ENCODE measurements at regions not wholly inside any gene's neighbourhood (a gene's known extent, or its start where the extent isn't known, plus 50 kb on each side); places are given as distances from the start of the nearest gene placed in this dataset.
"Not testable (repeated sequence)": the region's sequence is repeated elsewhere in the genome, so short reads cannot be mapped to it uniquely, and the experiment has no call there.

DNA sequence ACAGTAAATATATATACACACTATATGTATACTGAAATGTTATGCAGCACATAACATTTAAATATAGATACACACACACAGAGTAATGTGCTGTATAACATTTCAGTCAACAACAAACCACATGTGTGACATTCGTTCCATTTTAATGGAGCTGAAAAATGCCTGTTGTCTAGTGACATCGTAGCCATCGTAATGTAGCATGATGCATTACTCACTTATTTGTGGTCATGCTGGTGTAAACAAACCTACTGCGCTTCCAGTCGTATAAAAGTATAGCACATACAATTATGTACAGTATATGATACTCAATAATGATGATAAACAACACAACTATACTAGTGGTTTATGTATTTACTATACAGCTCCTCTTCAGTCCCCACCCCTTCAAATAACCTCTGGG, 119.0 kb upstream of the SLC38A4 start:
- no peak for DNase-seq (ENCODE audit: low read depth in 2 of 2)

DNA sequence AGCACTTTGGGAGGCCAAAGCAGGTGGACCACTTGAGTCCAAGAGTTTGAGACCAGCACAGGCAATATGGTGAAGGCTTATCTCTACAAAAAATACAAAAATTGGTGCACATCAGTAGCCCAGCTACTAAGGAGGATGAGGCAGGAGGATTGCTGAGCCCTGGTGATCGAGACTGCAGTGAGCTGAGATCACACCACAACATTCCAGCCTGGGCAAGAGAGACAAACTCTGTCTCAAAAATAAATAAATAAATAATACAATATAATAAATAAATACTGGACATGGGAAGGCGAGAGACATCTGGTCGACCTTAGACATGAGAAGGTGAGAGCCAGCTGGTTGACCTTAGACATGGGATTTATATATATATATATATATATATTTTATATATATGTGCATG, 119.8 kb upstream of the SLC38A4 start:
- DNase-seq (ENCODE audit: low read depth in 2 of 2): no peak

DNA sequence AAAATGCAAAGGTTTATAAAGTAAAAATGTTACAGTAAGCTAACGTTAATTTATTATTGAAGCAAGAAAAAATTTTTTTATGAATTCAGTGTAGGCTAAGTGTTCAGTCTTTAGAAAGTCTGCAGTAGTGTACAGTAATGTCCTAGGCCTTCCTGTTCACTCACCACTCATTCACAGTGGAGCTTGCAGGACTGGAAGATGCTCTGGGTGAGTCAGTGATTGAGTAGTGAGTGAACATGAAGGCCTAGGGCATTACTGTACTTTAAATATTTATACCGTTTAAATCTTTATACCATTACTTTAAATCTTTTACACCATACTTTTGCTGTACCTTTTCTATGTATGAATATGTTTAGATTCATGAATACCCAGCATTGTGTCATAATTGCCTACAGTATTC, 120.3 kb upstream of the SLC38A4 start:
- no peak for DNase-seq (ENCODE audit: low read depth in 2 of 2)

DNA sequence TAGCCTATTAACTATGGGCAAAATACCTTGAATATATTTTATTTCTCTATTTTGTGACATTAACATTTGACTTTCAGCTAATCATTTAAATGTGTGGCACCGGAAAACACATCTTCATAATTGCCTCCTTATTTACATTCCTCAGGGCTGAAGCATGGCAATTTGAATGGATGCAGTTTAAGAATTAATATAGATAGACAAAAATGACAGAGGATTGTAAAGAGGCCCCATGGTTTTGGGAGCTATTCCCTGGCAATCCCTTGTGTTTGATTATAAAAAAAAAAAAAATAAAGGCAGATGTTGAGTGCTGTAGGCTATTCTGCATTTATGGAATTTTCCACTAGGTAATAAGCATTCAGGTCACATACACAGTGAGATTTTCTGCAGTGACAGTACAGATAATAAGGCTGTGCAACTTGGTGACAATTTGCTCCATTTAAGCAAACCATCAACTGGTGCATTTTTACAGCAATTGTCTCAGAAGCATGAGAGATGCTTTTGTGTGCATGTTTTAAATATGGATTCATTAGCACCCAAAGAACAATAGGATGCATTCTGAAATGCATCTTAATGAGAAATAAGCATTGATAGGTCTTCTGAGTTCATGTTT, 123.2 kb upstream of the SLC38A4 start:
- DNase-seq (ENCODE audit: low read depth in 2 of 2): no peak

DNA sequence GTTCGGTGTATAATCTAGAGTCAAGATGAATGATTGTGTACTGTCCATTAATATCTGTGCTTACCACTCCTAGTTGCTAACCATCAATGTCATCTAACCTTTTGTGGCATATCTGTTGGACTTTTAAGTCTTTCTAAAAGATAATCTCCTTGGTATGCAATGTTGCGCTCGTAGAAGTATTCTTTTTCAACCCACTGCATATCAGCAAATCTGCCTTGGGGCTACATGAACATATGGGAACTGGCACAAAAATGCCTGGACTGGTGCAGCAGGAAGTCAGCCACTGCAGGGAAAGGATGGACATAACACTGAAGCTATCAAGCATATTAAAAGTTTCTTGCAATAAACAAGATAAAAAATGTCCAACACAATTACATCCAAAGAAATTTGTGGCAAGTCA, 124.3 kb upstream of the SLC38A4 start:
- no peak for DNase-seq (ENCODE audit: low read depth in 2 of 2)

DNA sequence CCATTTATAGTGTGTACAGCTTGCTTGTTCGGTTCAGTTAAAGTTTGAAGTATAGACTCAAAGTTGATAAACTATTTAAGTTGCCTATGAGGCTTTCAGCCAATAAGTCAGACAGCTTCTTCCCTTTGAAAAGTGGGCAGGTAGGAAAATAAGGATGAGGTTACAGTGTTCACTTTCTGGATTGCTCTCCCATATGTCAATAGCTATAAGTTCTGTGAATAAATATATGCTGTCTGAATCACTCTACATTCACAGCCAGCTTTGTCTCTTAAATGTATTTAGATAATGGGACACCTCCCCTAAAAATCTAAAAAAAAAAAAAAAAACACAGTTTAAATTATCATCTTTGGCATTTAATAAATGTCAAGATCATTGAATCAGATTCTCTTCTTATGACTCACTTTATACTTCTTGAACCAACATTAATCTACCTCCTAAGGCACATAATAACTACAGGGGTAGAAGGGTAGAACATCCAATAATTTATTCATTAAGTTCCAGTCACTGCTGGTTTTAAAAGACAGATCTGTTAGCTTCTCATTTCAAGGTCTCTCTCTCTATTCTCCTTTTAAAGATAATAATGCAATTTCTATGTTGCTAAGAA, 126.4 kb upstream of the PCED1B start:
- no peak for DNase-seq (ENCODE audit: low read depth in 2 of 2)

DNA sequence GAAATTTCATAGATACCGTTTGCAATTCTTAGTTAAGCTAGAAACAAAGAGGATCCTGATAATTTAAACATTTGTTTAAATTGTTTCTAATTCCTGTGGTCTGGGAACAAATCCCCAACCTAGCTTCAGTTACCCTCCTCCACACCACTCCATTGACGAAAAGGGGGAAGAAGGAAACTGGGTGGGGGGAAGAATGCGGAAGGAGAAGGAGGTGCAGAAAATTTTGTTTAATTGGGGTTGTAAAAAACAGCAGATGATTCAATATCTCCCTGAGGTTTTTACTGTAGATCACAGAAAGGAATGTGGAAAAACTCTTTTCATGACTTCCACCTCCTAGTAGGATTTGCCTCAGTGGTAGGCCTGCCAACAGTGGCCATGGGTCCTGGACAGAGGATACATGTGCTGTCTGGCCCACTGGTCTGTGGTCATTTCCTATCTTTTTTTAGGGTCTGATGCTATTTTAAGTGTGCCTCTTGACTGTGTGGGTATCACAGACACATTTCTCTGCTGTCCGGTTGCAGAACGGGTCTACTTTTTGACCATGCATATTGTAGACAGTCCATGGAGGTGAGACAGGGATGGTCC, 122.9 kb upstream of the PCED1B start:
- no peak for DNase-seq (ENCODE audit: low read depth in 2 of 2)

DNA sequence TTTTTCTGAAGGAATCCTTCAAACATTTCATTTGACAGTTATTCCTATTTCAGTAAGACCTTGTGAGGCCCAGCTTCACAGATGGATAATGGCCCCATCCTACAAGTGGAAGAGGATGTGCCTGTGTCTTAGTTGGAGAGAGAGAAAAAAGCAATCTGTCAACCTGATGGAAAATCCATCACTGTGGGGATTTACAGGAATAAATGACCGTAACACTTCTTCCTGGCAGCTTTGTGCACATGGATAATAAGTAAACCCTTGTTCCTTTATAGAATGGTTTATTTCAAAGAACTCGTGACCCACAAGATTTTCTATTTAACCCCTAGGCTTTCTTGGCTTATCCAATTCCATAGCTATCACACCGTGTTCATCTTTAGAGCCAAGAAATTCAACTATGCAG, 121.4 kb upstream of the PCED1B start:
- DNase-seq (ENCODE audit: low read depth in 2 of 2): no peak

DNA sequence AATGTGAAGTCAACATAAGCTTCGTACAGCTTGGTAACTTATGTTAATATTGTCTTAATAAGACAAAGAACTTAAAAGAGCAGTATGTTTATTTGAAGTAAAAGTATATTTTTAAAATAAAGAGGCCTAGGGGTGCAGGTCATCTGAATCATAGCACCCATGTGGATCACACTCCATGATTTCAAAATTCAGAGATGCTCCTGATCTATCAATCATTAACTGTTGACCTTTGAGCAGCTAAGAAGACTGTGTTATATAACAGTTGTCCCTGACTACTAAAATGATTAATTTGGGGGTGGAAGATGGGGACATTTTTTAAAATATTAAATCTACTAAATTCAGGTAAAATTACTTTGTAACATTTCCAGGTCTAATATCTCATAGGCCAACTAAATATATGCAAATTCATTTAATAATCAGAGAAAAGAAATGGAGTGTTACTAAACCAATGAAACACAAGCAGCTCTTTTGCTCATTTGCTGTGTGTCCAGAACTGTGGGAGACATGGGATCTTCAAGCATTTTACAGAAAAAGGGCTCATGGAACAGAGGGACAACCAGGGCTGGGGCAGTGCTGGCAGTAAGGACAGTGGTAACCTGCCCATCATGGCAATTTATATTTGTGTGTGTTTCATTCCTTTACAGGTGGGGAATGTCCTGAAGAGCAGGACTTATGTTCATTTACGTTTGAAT, 120.7 kb upstream of the PCED1B start:
- DNase-seq (ENCODE audit: low read depth in 2 of 2): no peak

DNA sequence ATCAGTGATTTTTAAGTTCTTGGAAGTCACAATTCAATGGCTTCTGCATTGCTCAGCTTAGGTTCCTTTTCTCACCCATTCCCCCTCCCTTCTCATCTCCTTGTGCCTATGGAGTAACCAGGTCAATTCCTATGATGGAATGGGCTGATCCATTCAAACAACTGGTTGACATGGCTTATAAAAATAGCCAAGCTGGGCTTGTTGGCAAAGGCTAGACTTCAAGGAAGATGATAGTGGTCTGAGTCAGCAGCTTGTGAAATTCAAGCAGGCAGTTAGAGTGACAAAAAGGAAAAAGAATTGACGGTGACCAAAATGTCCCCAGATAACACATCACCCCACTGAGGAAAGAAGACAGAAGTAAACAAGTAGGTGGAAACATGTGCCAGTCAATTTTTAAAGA, 119.9 kb upstream of the PCED1B start:
- DNase-seq (ENCODE audit: low read depth in 2 of 2): no peak

DNA sequence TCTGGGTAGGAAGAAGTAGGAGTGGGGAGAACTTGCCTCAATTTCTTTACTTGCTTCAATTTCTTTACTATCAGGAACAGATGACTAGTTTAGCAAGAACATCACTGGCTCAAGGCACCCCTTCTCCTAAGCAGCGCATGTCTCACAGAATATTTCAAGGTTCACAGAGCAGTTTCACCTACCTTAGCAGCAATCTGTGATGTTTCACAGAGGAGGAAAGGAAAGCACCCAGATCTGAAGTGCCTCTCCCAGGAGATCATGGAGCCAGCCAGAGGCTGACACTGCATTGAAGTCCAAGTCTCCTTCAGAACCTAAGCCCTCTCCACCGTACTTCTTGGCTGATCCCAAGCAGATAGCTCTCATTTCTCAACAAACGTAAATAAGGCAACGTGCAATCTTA, 118.7 kb upstream of the PCED1B start:
- DNase-seq (ENCODE audit: low read depth in 2 of 2): no peak

DNA sequence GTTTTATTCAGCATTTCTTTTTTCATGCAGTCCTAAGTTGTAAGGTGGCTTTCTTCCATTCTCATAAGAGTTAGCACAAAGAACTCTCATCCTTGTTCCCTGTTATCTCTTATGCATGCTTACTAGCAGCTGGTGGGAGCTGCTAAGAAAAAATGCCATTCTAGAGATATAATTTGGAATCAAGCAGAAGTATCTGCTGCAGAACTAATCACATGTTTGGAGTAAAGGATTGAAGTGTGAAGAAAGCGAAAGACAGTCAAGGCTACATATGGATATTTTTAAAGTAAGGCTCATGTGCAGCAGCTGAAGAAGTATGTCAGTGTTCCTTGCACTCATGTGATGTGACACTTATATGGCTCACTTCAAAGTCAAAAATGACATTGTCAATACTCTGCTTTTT, 116.2 kb upstream of the PCED1B start:
- DNase-seq (ENCODE audit: low read depth in 2 of 2): no peak

DNA sequence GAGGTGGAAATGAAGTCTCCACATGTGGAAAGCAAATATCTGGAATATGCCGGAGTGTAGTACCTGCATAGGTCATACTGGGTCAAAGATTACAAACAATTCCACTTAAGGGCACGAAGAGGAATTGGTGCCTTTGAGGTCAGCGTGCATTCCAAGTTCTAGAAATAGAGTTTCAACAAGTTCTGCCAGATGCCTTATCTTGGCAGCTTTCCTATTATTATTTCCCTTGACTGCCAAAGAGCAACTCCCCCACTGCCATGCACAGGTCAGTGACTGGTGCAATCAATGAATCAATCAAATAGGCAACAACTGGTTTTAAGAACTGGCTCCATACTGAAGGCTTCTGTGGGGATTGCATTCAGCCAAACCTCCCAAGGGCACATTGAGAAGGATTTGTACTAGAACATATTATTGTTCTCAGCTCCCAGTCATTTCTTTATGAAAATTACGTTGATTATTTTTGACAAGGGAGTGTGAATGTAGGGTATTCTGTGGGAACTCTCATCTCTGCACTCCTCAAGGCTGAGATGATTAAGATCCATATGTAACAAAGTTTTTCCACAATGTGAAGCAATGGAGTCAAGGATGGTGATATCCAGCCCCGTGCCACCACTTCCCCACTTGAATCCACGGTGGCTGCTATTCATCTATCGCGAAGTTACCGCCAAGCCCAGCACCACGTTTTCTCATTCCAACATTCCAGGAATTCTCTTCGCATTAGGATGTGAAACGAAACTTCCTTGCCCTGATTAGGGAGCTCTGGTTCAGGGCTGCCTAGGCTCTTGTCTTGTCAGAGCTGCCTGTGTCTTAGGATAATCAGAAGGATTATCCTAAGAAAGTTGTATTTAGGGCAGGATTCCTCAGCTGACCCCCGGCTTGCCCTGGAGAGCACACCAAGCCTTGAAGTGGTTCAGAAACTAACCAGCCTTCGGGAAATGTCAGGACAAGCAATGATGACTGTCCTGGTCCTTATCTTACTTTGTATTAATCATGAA, 115.1 kb upstream of the PCED1B start:
- no peak for DNase-seq (ENCODE audit: low read depth in 2 of 2)

DNA sequence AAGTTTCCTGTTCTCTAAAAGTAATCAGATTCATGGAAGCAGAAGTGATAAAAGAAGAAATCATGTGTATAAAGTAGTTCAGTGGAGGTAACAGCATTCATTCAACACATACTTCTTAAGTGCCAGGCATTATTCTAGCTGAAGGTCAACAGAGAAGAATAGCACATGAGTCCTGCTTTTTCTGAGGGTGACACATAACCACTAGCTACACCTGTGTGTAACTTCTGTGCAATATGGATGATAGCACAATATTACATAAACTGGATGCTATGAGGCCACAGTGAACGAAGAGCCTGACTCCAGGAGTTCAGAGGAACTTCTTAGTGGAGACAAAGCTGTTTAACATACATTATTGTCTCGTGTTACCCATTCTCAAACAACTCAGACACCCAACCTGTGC, 114.3 kb upstream of the PCED1B start:
- no peak for DNase-seq (ENCODE audit: low read depth in 2 of 2)

DNA sequence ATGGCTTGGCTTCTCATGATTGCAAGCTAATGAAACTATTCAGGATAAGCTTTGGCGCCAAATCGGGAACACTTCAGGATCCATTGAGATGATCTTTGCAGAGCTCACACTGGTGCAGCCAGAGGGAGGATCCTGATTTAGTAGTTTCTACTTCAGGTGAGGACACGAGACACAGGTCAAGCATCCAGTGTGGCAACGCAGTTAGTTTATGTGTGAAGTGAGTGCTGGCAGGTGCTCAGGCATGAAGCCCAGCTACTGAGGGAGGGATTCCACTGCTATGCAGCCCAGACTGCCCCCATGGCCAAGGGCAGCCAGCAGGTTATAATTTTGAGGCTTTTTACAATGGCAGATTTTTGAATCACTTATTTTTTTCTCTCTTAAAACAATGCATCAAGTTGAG, 113.5 kb upstream of the PCED1B start:
- DNase-seq (ENCODE audit: low read depth in 2 of 2): no peak

DNA sequence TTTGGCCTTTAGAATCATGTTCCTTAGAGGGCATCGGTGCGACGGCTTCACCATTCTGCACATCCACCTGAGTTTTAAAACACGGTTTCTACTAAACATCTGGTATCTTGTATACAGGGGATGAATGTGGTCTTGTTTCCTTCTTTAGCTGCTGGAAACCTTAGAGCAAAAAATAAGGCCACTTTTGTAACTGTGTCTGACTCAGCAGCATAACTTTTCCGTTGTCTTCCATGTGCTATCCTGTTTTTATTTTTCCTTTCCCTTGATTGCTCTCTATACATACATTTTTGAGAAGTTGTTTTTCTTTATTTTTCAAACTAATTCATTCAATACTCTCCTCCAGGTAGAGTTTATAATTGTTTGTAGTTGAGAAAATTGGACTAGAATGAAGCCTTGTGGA, 108.8 kb upstream of the PCED1B start:
- DNase-seq (ENCODE audit: low read depth in 2 of 2): no peak

DNA sequence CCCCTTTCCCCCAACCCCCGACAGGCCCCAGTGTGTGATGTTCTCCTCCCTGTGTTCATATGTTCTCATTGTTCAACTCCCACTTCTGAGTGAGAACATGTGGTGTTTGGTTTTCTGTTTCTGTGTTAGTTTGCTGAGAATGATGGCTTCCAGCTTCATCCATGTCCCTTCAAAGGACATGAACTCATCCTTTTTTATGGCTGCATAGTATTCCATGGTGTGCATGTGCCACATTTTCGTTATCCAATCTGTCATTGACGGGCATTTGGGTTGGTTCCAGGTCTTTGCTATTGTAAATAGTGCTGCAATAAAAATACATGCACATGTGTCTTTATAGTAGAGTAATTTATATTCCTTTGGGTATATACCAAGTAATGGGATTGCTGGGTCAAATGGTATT, 105.5 kb upstream of the PCED1B start:
- not testable (repeated sequence) for DNase-seq (ENCODE audit: low read depth in 2 of 2)

DNA sequence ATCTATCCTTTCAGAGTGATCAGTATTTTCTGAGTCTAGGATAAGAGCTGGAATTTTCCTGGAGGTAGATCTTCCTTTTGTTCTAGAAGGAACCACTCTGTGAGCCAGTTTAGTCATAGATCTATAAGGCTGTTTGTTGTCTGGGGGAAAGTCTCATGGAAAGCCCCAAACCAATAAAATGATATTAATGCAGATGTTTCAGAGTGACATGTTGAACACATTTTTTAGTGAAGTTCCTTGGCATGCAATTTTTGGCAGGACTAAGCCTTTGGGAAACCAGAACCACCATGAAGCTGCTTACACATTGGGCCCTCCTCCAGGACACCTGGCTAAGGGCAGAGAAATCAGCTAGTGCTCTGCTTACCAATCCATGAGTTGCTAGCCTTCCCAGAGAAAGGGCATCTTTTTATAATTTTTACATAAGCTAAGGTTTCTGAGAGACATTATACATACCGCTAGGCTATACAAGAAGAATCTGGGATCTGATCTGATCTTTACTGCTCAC, 101.5 kb upstream of the PCED1B start:
- DNase-seq (ENCODE audit: low read depth in 2 of 2): no peak

DNA sequence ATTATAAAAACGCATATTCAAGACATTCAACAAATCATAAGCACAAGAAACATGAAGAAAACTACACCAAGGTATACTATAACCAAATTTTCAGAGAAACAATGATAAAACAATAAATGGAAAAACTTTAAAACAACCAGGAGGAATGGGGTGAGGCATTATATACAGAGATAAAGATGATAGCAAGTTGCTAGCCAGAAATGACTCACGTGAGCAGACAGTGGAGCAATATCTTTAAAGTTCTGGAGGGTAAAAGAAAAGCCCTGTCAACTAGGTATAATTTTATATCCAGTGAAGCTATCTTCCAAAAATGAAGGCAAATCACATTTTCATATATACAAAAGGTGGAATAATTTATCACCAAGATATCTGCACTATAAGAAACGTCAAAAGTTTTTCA, 97.8 kb upstream of the PCED1B start:
- no peak for DNase-seq (ENCODE audit: low read depth in 2 of 2)

DNA sequence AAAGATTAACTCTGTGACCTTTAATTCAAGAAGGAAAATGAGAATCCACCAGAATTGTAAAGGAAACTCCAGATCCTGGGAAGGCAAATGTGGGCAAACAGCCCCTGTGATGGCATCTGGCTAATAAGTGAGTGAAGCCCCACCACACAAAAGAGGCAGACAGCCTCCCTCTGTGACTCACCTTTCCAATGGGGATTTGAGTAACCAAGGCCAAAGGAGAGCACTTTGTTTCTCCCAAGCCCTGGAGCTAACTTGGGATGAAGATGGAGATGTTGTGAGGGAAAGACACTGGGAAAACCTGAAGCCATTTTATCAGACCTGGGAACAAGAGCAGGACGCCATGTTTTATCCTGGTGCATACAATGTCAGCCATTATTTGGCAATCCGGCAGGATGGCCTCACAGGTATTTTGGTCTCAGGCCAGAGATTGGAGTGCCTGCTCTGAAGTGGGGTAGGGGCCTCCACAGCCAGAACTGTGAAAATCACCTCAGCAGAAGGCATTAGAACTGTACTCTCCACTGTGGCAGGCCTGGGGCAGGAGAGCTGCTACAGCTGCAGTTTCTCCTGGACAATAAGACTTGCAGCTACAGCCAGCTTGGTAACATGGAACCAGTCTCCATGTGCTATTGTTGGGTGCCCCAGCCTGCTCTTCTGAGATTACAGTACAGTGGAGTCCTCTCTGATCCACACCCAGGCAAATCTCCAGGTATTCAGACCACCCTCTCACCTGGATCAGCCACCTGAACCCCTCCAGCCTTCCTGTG, 96.6 kb upstream of the PCED1B start:
- DNase-seq (ENCODE audit: low read depth in 2 of 2): no peak

DNA sequence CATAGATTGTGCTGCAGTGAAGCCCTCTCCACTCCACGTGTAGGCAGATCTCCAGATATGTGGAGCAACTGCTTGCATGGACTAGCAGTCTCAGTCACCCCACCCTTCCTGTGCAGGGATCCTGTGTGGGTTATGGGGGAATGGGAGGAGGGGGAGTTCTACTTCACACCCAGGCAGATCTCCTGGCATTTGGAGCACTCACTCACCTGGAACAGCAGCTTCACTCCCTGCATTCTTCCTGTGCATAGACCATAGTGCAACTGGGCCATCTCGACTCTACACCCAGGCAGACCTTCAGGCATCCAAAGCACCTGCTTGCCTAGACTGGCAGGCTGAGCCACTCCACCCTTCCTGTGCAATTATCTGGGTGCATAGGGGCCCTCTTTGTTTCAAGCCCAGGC, 96.0 kb upstream of the PCED1B start:
- no peak for DNase-seq (ENCODE audit: low read depth in 2 of 2)

Data from stimulated activated CD4-positive, alpha-beta T cell treated with anti-CD3 and anti-CD28 coated beads, Interleukin-12 subunit alpha, Interleukin-12 subunit beta, amount 100 ng/mL, for 24 hours (primary cell).